GM21360 (cell line): ENCODE measurements at regions not wholly inside any gene's neighbourhood (a gene's known extent, or its start where the extent isn't known, plus 50 kb on each side); places are given as distances from the start of the nearest gene placed in this dataset.

Experiments
- ATAC-seq: cut with Tn5 transposase; IDR thresholded peaks from one replicate; pipeline ENCODE4 v1.9.1; 2021; ENCODE audit warnings: mild to moderate bottlenecking, moderate library complexity; ENCODE audit not compliant: unreplicated experiment

GRCh38 chr12:87687362-87687761 lies 341.8 kb downstream of the C12orf50 start:
- no peak for ATAC-seq

- ATAC-seq: no peak
These were observed 343.5 kb downstream of the C12orf50 start for GRCh38 chr12:87685696-87686095.

GRCh38 chr12:87679251-87679650 lies 349.9 kb downstream of the C12orf50 start:
- ATAC-seq: no peak

GRCh38 chr12:87678453-87678852 lies 350.7 kb downstream of the C12orf50 start:
- no peak for ATAC-seq

- ATAC-seq: no peak
These were observed 352.5 kb downstream of the C12orf50 start for GRCh38 chr12:87676731-87677130.

- ATAC-seq: no peak
These were observed 357.4 kb downstream of the C12orf50 start for GRCh38 chr12:87671757-87672156.

- no peak for ATAC-seq
These were observed 358.8 kb downstream of the C12orf50 start for GRCh38 chr12:87670448-87670847.

GRCh38 chr12:87667378-87667777 lies 361.8 kb downstream of the C12orf50 start:
- no peak for ATAC-seq

- peak; percentile 89 for ATAC-seq
These were observed 367.3 kb downstream of the C12orf50 start for GRCh38 chr12:87661786-87662377.

GRCh38 chr12:87660987-87661774 lies 368.0 kb downstream of the C12orf50 start:
- ATAC-seq: no peak

GRCh38 chr12:87660291-87660690 lies 368.9 kb downstream of the C12orf50 start:
- ATAC-seq: no peak

GRCh38 chr12:87656311-87656710 lies 372.9 kb downstream of the C12orf50 start:
- ATAC-seq: no peak

- ATAC-seq: no peak
These were observed 377.4 kb downstream of the C12orf50 start for GRCh38 chr12:87651670-87652425.

GRCh38 chr12:87642245-87642644 lies 387.0 kb downstream of the C12orf50 start:
- ATAC-seq: no peak

- no peak for ATAC-seq
These were observed 411.0 kb downstream of the C12orf50 start for GRCh38 chr12:87618199-87618598.

- no peak for ATAC-seq
These were observed 416.2 kb downstream of the C12orf50 start for GRCh38 chr12:87612996-87613395.

- ATAC-seq: no peak
These were observed 420.9 kb downstream of the C12orf50 start for GRCh38 chr12:87608321-87608720.

GRCh38 chr12:87603727-87604126 lies 425.5 kb downstream of the C12orf50 start:
- ATAC-seq: no peak

GRCh38 chr12:87599459-87599858 lies 429.7 kb downstream of the C12orf50 start:
- no peak for ATAC-seq

- ATAC-seq: no peak
These were observed 432.1 kb downstream of the C12orf50 start for GRCh38 chr12:87597114-87597513.

- no peak for ATAC-seq
These were observed 432.6 kb downstream of the C12orf50 start for GRCh38 chr12:87596636-87597035.

GRCh38 chr12:87596134-87596533 lies 433.1 kb downstream of the C12orf50 start:
- no peak for ATAC-seq
